ENCODE measurements at regions not wholly inside any gene's neighbourhood (a gene's known extent, or its start where the extent isn't known, plus 50 kb on each side); places are given as distances from the start of the nearest gene placed in this dataset.
"Not testable (repeated sequence)": the region's sequence is repeated elsewhere in the genome, so short reads cannot be mapped to it uniquely, and the experiment has no call there.

DNA sequence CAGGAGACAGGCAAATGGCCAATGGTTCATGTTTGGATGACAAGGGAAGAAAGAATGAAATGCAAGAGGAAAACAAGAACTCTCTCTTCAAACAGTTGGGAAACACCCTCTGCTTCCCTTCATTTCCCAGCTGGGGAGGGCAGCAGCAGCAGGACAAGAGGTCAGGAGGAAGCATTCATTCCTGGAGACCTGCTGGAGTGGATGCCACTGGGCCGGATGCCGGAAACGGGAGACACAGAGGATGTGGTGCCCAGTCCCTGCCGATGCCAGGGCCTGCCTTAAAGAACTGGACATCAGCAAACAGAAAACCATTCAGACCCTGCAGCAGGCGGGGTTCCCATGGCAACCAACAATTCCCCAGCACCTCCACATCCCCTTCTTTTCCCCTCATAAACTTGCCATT, 102.3 kb upstream of the ZNF648 start:
- Histone ChIP-seq H3K79me2 (ENCODE audit: insufficient read depth, low read length) (no peaks in the 10 kb centered on the region), H4K20me1 (ENCODE audit: insufficient read depth, low read length) (no peaks in the 10 kb centered on the region), H3K27me3 (ENCODE audit: insufficient read depth, low read length) (no peaks in the 10 kb centered on the region), H3K36me3 (ENCODE audit: insufficient read depth, low read length) (no peaks in the 10 kb centered on the region), H3K4me3 (ENCODE audit: insufficient read depth, low read length) (no peak overlapping the region), H3K27ac (ENCODE audit: low read depth, low read length) (no peak overlapping the region), H3K9me3 (ENCODE audit: low read depth, low read length) (no peaks in the 10 kb centered on the region), H3K4me1 (ENCODE audit: insufficient read depth, low read length) (no peaks in the 10 kb centered on the region), H2AFZ (ENCODE audit: low read length) (no peak overlapping the region), H3K4me2 (ENCODE audit: insufficient read depth, low read length) (no peak overlapping the region)
- DNase-seq (ENCODE audit: insufficient read length, low spot score, missing footprints): no peak
- no peak for TF ChIP-seq CTCF (IDR thresholded peaks at IDR 0.05; ENCODE audit: extremely low read depth, low read depth, low read length)

GRCh38 chr1:182159443-182159842, 97.9 kb upstream of the ZNF648 start:
- DNase-seq (ENCODE audit: insufficient read length, low spot score, missing footprints): no peak
- H3K27ac ChIP-seq (ENCODE audit: low read depth, low read length): no peak overlapping the region
- H3K4me2 ChIP-seq (ENCODE audit: insufficient read depth, low read length): no peak overlapping the region
- no peaks in the 10 kb centered on the region for H3K36me3 ChIP-seq (ENCODE audit: insufficient read depth, low read length)
- H3K79me2 ChIP-seq (ENCODE audit: insufficient read depth, low read length): no peaks in the 10 kb centered on the region
- no peaks in the 10 kb centered on the region for H3K9me3 ChIP-seq (ENCODE audit: low read depth, low read length)
- no peak for TF ChIP-seq CTCF (IDR thresholded peaks at IDR 0.05; ENCODE audit: extremely low read depth, low read depth, low read length)
- H3K4me1 ChIP-seq (ENCODE audit: insufficient read depth, low read length): no peaks in the 10 kb centered on the region
- H3K4me3 ChIP-seq (ENCODE audit: insufficient read depth, low read length): no peak overlapping the region
- H4K20me1 ChIP-seq (ENCODE audit: insufficient read depth, low read length): no peaks in the 10 kb centered on the region
- no peaks in the 10 kb centered on the region for H3K27me3 ChIP-seq (ENCODE audit: insufficient read depth, low read length)
- H2AFZ ChIP-seq (ENCODE audit: low read length): no peak overlapping the region

DNA sequence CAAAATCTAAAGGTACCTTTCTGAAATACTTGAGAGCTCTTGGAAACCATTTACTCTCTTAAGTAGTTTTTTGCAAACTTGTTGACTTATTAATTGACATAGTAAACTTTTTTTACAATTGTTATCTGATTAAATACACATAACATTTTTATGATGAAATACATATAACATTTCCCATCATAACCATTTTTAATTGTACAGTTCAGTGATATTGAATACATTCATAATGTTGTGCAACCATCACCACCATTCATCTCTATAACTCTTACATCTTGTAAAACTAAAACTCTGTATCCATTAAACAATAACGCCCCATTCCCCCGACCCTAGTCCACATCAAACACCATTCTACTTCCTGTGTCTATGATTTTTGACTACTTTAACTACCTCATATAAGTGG, 95.7 kb upstream of the ZNF648 start:
- Histone ChIP-seq H3K4me1 (ENCODE audit: insufficient read depth, low read length) (no peaks in the 10 kb centered on the region), H4K20me1 (ENCODE audit: insufficient read depth, low read length) (no peaks in the 10 kb centered on the region), H3K36me3 (ENCODE audit: insufficient read depth, low read length) (no peaks in the 10 kb centered on the region), H3K4me3 (ENCODE audit: insufficient read depth, low read length) (no peak overlapping the region), H3K27ac (ENCODE audit: low read depth, low read length) (no peak overlapping the region), H3K4me2 (ENCODE audit: insufficient read depth, low read length) (no peak overlapping the region), H3K9me3 (ENCODE audit: low read depth, low read length) (no peaks in the 10 kb centered on the region), H3K27me3 (ENCODE audit: insufficient read depth, low read length) (no peaks in the 10 kb centered on the region), H3K79me2 (ENCODE audit: insufficient read depth, low read length) (no peaks in the 10 kb centered on the region), H2AFZ (ENCODE audit: low read length) (no peak overlapping the region)
- no peak for TF ChIP-seq CTCF (IDR thresholded peaks at IDR 0.05; ENCODE audit: extremely low read depth, low read depth, low read length)
- no peak for DNase-seq (ENCODE audit: insufficient read length, low spot score, missing footprints)

- not testable (repeated sequence) for H2AFZ ChIP-seq (ENCODE audit: low read length); H3K9me3 ChIP-seq (ENCODE audit: low read depth, low read length); H3K36me3 ChIP-seq (ENCODE audit: insufficient read depth, low read length); H3K4me3 ChIP-seq (ENCODE audit: insufficient read depth, low read length); H3K4me2 ChIP-seq (ENCODE audit: insufficient read depth, low read length); H3K4me1 ChIP-seq (ENCODE audit: insufficient read depth, low read length); DNase-seq (ENCODE audit: insufficient read length, low spot score, missing footprints); H3K79me2 ChIP-seq (ENCODE audit: insufficient read depth, low read length); H3K27me3 ChIP-seq (ENCODE audit: insufficient read depth, low read length); H4K20me1 ChIP-seq (ENCODE audit: insufficient read depth, low read length); H3K27ac ChIP-seq (ENCODE audit: low read depth, low read length)
These were observed 92.9 kb upstream of the ZNF648 start for GRCh38 chr1:182154425-182154824.

Data from osteoblast (primary cell).